HG03095 (cell line): ENCODE measurements at regions not wholly inside any gene's neighbourhood (a gene's known extent, or its start where the extent isn't known, plus 50 kb on each side); places are given as distances from the start of the nearest gene placed in this dataset.
"Not testable (repeated sequence)": the region's sequence is repeated elsewhere in the genome, so short reads cannot be mapped to it uniquely, and the experiment has no call there.

Source experiments
- ATAC-seq: cut with Tn5 transposase; IDR thresholded peaks from one replicate; pipeline ENCODE4 v1.9.1; 2021; ENCODE audit warnings: moderate library complexity; ENCODE audit not compliant: unreplicated experiment

- no peak for ATAC-seq
Measured at GRCh38 chr6:84357631-84358030, 130.2 kb upstream of the CEP162 start.

- ATAC-seq = no peak
Measured at GRCh38 chr6:84356907-84357306, 129.5 kb upstream of the CEP162 start.

- ATAC-seq = no peak
Measured at GRCh38 chr6:84353459-84354423, 126.3 kb upstream of the CEP162 start.

DNA sequence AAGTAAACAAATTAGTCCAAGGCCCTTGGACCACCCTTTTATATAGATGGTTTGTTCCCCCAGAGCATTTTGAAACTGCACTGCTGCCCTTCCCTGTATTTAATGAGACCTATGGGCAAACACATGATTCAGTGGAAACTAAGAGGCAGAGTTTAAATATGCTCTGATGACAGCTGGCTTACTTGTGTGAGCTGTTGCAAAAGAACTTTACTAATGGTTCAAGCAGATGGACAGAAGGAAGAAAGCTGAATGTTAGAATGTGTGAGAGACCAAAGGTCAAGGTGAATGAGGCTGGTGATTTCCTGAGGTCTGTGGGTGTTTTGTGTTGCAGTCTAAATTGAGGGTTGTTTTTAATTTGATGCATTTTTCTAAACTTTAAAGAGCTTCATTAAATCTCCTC, 123.0 kb upstream of the CEP162 start:
- ATAC-seq = no peak

DNA sequence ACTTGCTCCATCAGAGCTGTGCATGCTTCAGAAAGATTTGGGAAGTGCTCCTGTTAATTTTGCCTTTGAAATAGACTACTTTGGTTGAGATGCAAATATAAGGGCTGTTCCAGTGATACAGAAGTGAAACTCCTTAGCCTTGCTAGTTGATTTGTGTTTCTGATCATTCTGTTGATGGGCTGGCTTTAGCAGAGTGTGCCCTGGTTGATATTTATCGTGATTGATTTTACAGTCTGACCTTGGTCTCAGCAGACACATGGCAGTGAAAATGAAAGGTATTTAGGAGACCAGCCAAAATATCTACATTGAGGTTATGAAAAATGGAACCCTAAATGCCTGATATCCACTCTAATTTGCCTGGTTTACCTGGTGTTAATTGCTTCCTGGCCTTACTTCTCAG, 122.1 kb upstream of the CEP162 start:
- ATAC-seq = no peak

DNA sequence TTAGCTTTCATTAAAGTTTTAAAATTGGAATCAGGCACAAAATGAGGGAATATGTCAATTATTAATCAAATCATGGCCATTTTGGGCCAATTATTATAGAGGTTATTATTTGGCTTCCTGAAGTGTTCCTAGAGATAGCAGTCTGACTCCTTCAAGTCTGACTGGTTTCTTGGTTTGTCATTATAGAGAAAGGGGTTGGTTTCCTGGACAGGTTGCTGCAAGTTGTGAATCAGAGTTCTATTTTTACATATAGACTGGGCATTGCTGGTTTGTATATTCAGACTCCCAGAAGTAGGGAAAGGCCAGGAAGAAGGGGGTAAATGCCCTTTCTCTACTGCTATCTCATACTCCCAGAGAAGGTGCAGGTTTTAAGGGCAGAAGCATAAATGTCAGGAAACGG, 121.4 kb upstream of the CEP162 start:
- no peak for ATAC-seq

GRCh38 chr6:84346372-84346771, 118.9 kb upstream of the CEP162 start:
- ATAC-seq = no peak

GRCh38 chr6:84344005-84344404, 116.6 kb upstream of the CEP162 start:
- no peak for ATAC-seq

DNA sequence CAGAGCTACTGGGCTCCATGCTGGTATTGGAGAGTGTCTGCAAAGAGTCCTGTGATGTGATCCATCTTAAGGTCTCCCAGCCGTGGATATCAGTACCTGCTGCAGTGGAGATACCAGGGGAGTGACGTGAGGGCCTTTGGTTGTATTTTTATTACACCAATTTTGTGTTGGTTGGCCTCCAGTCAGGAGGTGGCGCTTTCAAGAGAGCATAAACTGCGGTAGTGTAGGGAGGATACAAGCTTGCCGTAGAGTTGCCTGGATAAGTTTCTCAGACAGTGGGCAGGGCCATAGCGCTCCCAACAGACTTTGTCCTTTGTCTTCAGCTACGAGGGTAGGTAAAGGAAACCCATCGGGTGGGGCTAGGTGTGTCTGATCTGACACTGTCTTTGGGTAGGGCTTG, 113.0 kb upstream of the CEP162 start:
- no peak for ATAC-seq

- no peak for ATAC-seq
Measured at GRCh38 chr6:84333842-84334241, 106.4 kb upstream of the CEP162 start.

- peak; percentile 98 for ATAC-seq
Measured at GRCh38 chr6:84332139-84333034, 104.9 kb upstream of the CEP162 start.

- no peak for ATAC-seq
Measured at GRCh38 chr6:84330325-84330724, 102.9 kb upstream of the CEP162 start.

DNA sequence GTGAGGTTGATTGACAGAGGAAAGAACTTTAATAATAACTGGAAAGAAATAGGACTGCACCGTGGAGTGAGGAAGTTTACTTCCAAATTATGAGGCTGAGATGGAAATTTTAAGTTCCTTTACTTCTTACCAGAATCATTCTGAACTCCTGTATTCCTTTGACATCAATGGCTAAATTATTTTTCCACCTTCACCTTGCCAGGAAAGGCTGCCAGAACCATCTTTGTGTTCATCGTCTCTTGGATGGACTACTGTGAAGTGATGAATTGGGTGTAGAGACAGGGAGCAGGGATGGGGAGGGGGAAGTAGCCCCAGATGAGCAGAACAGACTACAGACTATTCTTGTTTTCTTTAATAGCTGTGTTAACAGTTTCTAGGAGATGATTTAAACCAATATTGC, 102.1 kb upstream of the CEP162 start:
- no peak for ATAC-seq

DNA sequence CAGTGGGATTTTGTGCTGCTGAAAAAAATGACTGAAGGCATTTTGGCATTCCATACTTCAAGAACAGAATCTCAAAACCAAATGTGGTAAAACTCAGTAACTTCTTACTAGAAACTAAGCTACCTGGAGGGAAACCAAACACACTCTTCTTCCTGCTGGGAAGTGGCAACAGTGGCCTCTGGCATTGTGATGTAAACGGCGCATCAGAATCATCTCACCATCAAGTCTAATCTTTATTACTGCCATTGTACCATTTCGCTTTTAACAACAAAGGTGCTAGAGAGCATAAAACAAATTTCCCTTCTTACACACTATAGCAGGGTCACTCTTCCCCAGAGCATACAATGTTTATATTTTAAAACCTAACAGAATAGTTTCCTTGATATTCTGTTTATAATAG, 101.6 kb upstream of the CEP162 start:
- no peak for ATAC-seq

DNA sequence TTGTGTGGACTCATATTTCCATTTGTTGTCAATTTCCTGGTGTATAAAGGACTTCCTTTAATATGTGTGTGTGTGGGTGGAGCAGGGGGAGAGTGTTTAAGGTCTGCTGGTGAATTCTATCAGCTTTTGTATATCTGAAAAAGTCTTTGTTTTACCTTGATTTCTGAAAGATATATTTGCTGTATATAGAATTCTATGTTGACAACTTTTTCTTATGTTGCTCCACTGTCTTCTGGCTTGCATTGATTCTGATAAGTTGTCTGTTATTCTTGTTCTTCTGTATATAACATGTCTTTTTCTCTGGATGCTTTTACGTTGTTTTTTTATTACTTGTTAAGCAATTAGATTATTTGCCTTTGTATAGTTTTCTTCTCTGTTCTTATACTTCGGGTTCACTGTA, 90.0 kb upstream of the CEP162 start:
- no peak for ATAC-seq

DNA sequence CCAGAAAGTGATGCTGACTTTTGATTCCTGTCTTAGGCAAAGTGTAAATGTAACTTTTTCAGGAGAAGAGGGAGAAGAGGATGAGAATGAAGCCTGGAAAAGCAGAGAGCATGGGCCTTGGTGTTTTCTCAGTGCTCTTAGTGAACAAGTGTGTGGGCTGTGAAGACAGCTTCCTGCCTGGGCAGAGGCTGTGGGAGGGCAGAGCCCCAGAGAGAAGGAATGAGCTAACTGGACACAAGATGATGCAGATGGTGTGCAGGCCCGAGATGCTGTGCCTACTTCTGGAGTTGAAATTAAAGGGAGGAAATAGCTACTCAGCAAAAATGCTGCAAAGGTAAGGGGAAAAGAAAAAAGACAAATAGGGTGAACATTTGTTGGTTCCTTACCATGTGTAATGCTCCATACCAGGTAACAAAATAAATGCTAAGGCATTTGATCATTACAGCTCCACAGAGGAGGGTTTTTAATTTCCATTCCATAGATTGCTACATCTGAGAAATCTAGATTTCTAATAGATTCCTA, 87.0 kb upstream of the CEP162 start:
- ATAC-seq = no peak

DNA sequence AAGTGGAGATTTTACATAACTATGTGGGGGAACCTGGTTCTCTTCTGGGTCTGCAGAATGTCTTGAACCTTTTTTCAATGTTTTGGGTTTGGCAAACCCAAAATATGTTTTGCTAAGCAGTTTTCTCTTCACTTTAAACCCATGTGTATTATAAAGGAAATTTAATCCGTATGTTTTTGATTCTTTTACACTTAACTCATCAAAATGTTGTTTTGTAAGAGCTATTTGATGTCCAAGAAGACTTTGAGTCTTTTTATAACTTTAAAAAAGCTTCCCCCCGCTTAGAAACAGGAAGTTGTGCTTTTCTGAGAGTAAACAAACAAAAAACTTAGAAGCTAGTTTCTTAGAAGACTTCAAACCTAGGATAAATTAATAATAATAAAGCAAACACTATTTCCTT, 81.9 kb upstream of the CEP162 start:
- ATAC-seq = no peak

DNA sequence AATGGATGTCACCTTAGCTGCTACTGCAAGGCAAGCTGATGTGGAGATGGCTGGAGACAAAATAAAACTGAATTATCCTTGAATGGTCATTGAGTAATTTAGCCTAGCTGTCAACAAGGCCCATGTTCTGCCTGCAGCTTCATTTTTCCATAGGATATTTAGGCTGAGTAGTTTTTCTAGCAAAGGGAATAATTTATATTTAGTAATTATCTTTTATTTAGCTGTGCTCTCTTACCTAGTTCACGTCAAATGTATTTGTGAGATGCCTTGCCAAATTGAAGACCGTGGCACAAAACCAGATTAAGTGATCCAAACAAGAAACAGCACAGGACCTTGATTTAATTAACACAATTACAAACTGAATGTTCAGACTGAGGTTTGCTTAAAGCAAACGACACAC, 77.4 kb upstream of the CEP162 start:
- no peak for ATAC-seq

DNA sequence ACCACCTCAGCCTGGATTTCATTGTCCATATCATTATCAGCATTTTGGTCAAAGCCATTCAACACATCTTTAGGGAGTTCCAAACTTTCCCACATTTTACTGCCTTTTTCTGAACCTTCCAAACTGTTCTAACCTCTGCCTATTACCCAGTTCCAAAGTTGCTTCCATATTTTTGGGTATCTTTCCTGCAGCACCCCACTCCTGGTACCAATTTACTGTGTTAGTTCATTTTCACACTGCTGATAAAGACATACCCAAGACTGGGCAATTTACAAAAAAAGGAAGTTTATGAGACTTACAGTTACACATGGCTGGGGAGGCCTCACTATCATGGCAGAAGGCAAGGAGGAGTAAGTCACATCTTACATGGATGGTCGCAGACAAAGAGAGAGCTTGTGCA, 63.6 kb upstream of the CEP162 start:
- not testable (repeated sequence) for ATAC-seq

- no peak for ATAC-seq
Measured at GRCh38 chr6:84284428-84285049, 57.1 kb upstream of the CEP162 start.

DNA sequence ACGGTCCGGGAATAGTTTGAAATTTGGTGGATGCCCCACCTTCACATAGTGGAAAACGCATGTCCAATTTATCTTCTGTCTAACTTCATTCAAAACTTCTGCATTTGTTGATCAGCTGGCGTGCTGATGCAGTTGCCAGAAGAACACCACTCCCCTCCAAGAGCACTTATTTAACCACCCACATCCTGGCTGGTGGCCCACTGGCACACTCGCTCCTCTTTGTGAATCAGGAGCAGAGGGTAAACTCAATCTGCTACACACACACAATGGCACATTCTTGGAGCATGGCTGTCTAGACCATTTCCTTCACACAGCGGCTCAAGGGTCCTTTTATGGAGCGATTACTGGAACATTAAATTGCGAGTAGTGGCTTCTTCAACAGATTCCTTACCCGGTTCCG, 55.1 kb upstream of the CEP162 start:
- no peak for ATAC-seq
